ENCODE measurements at regions not wholly inside any gene's neighbourhood (a gene's known extent, or its start where the extent isn't known, plus 50 kb on each side); places are given as distances from the start of the nearest gene placed in this dataset.
"Not testable (repeated sequence)": the region's sequence is repeated elsewhere in the genome, so short reads cannot be mapped to it uniquely, and the experiment has no call there.

- no peak overlapping the region for H3K27ac Mint-ChIP-seq
- ATAC-seq (no peak), DNase-seq (ENCODE audit: low spot score) (no peak)
- peaks cover 4% of the 10 kb centered on the region for H3K36me3 Mint-ChIP-seq
- no peaks in the 10 kb centered on the region for H3K27me3 Mint-ChIP-seq
- H3K9me3 Mint-ChIP-seq, result no peaks in the 10 kb centered on the region
- no peaks in the 10 kb centered on the region for H3K4me1 Mint-ChIP-seq (ENCODE audit: low read depth in 2 of 2)
- H3K4me3 Mint-ChIP-seq, result no peak overlapping the region
These were observed 1125.2 kb upstream of the FANCL start for GRCh38 chr2:59366288-59366687.

DNA sequence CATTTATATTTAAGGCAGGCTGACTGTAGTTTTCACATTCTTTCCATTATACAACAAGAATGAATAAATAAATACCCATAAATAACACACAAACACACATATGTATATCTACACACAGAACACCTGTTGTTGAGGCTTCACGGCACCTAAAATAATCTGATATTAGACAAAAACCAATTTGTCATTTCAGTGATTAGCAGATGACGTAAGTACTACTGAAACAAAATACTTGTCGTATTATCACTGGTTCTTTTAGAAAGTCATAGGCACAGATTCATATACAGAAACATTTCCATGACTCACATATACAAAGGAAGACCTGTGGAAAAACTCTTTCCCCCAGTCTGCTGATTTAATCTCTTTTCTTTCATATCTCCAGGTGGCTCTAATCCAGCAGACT is 1113.4 kb upstream of the FANCL start:
- DNase-seq (ENCODE audit: low spot score) (no peak), ATAC-seq (no peak)
- H3K36me3 Mint-ChIP-seq, result no peaks in the 10 kb centered on the region
- H3K9me3 Mint-ChIP-seq, result peaks cover 3% of the 10 kb centered on the region
- H3K4me3 Mint-ChIP-seq, result no peak overlapping the region
- no peaks in the 10 kb centered on the region for H3K27me3 Mint-ChIP-seq
- no peak overlapping the region for H3K27ac Mint-ChIP-seq
- H3K4me1 Mint-ChIP-seq (ENCODE audit: low read depth in 2 of 2), result no peaks in the 10 kb centered on the region

DNA sequence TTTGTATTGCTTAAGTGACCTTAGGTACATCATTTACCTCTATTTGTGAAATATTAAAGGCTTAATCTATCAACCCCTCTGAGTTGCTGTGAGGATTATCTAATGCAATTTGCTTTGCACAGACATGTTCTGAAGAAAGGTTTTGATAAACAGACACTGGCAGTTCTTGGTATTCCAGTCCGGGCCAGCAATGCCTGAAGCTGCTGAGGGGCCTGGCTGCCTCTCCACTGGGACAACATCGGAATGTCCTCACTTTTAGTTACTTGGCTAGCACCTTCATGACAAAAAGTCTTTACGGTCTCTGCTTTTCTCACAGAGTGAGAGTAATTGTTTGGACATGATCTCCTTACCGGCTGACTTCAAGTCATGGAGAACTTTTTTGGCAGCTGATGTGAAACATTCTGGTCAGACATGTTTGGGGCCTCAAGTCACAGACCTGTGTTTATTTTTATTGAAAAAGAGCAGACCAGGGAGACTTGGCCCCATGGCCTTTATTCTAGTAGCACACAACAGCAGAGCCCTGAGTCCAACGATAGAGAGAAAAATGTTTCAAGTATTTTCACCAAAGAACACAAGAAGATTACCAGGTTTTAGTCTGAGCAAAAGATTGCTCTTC is 1112.3 kb upstream of the FANCL start:
- ATAC-seq (no peak), DNase-seq (ENCODE audit: low spot score) (no peak)
- no peaks in the 10 kb centered on the region for H3K4me1 Mint-ChIP-seq (ENCODE audit: low read depth in 2 of 2)
- H3K36me3 Mint-ChIP-seq, result no peaks in the 10 kb centered on the region
- no peaks in the 10 kb centered on the region for H3K27me3 Mint-ChIP-seq
- H3K9me3 Mint-ChIP-seq, result peaks cover 3% of the 10 kb centered on the region
- H3K4me3 Mint-ChIP-seq, result no peak overlapping the region
- H3K27ac Mint-ChIP-seq, result no peak overlapping the region

DNA sequence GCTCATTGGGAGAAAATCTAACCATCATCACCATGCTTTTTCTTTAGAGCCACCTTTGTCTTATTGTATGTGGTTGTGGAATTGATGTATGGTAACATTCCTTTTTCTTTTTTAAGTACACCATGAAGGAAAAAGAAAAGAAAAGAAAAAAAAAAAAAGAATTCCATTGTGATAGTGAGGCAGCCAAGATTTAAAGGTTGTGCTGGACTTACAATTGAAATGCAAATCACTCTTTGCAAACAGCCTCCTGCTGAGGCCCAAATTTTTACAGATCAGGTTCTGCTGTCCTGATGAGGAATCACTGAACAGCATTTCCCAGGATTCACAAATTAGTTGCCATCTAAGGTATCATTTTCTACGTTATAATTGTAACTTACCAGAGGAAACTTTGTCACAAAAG is 1101.0 kb upstream of the FANCL start:
- no peak for ATAC-seq
- H3K4me3 Mint-ChIP-seq, result no peak overlapping the region
- no peaks in the 10 kb centered on the region for H3K27me3 Mint-ChIP-seq
- DNase-seq (ENCODE audit: low spot score), result no peak
- H3K9me3 Mint-ChIP-seq, result peaks cover 12% of the 10 kb centered on the region
- no peak overlapping the region for H3K27ac Mint-ChIP-seq
- no peaks in the 10 kb centered on the region for H3K4me1 Mint-ChIP-seq (ENCODE audit: low read depth in 2 of 2)
- no peaks in the 10 kb centered on the region for H3K36me3 Mint-ChIP-seq

DNA sequence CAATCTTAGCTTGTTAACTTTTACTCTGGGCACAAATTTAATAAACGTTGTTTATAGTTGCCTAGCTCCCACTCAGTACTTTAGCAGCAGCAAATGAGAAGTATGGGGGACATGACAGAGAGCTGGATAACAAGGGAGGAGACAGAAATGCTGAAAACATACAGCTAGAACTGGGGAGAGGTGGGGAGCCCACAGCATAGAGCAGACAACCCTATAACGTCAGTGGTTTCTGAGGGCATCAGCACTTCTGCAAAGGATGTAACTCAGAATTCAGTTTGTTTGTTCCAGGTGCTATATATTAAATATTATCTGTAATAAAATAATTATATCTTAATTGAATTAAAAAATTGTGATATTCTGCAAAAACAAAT is 1098.7 kb upstream of the FANCL start:
- Mint-ChIP-seq H3K36me3 (no peaks in the 10 kb centered on the region), H3K9me3 (peaks cover 15% of the 10 kb centered on the region), H3K4me1 (ENCODE audit: low read depth in 2 of 2) (no peaks in the 10 kb centered on the region)

GRCh38 chr2:59339121-59339836 is 1098.2 kb upstream of the FANCL start:
- Mint-ChIP-seq H3K27ac (no peak overlapping the region), H3K9me3 (peaks cover 15% of the 10 kb centered on the region), H3K4me1 (ENCODE audit: low read depth in 2 of 2) (no peaks in the 10 kb centered on the region), H3K27me3 (no peaks in the 10 kb centered on the region), H3K36me3 (no peaks in the 10 kb centered on the region), H3K4me3 (no peak overlapping the region)
- ATAC-seq (no peak), DNase-seq (ENCODE audit: low spot score) (no peak)

More for the DNA sequence above, 1098.7 kb upstream of the FANCL start:
- H3K4me3 Mint-ChIP-seq, result no peak overlapping the region
- H3K27me3 Mint-ChIP-seq, result no peaks in the 10 kb centered on the region
- no peak for DNase-seq (ENCODE audit: low spot score)
- no peak overlapping the region for H3K27ac Mint-ChIP-seq
- no peak for ATAC-seq

GRCh38 chr2:59333007-59333406 is 1091.9 kb upstream of the FANCL start:
- ATAC-seq, result no peak
- Mint-ChIP-seq H3K9me3 (peaks cover 6% of the 10 kb centered on the region), H3K27ac (no peak overlapping the region), H3K36me3 (no peaks in the 10 kb centered on the region), H3K27me3 (no peaks in the 10 kb centered on the region), H3K4me3 (no peak overlapping the region), H3K4me1 (ENCODE audit: low read depth in 2 of 2) (no peaks in the 10 kb centered on the region)
- no peak for DNase-seq (ENCODE audit: low spot score)

GRCh38 chr2:59326581-59327365 is 1085.6 kb upstream of the FANCL start:
- H3K9me3 Mint-ChIP-seq; H3K4me3 Mint-ChIP-seq; H3K27ac Mint-ChIP-seq; H3K36me3 Mint-ChIP-seq; H3K27me3 Mint-ChIP-seq; H3K4me1 Mint-ChIP-seq (ENCODE audit: low read depth in 2 of 2); ATAC-seq; DNase-seq (ENCODE audit: low spot score): not testable (repeated sequence)

- Mint-ChIP-seq H3K36me3 (no peaks in the 10 kb centered on the region), H3K27me3 (no peaks in the 10 kb centered on the region), H3K27ac (no peak overlapping the region), H3K4me1 (ENCODE audit: low read depth in 2 of 2) (no peaks in the 10 kb centered on the region), H3K9me3 (peaks cover 8% of the 10 kb centered on the region), H3K4me3 (no peak overlapping the region)
- DNase-seq (ENCODE audit: low spot score) (no peak), ATAC-seq (no peak)
These were observed 1081.7 kb upstream of the FANCL start for GRCh38 chr2:59322870-59323269.

DNA sequence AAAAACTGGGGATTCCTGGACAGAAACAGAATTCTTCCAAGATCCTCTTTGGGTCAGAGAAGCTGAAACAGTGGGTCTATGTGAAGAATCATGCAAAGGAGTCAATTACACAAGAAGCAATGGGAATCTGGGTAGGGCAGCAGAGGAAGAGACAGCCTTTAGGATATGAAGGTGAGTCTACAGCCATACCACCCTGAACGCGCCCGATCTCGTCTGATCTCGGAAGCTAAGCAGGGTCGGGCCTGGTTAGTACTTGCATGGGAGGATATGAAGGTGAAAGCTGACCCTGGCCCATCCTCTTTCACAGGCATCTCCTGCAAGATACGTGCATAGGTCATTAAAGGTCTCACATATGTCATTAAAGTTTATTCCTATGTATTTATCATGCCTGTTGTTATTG is 1080.9 kb upstream of the FANCL start:
- Mint-ChIP-seq H3K9me3 (peaks cover 3% of the 10 kb centered on the region), H3K4me3 (no peak overlapping the region), H3K4me1 (ENCODE audit: low read depth in 2 of 2) (no peaks in the 10 kb centered on the region), H3K27ac (no peak overlapping the region), H3K27me3 (no peaks in the 10 kb centered on the region), H3K36me3 (no peaks in the 10 kb centered on the region)
- DNase-seq (ENCODE audit: low spot score), result no peak
- no peak for ATAC-seq

- Mint-ChIP-seq H3K36me3 (no peaks in the 10 kb centered on the region), H3K4me1 (ENCODE audit: low read depth in 2 of 2) (peaks cover 0 to 5% of the 10 kb centered on the region in 2 donors), H3K27ac (no peak overlapping the region), H3K27me3 (peaks cover 5 to 13% of the 10 kb centered on the region in 2 donors), H3K9me3 (peaks cover 6% of the 10 kb centered on the region), H3K4me3 (no peak overlapping the region)
- ATAC-seq, result no peak
- DNase-seq (ENCODE audit: low spot score), result no peak
These were observed 1073.1 kb upstream of the FANCL start for GRCh38 chr2:59314031-59314766.

DNA sequence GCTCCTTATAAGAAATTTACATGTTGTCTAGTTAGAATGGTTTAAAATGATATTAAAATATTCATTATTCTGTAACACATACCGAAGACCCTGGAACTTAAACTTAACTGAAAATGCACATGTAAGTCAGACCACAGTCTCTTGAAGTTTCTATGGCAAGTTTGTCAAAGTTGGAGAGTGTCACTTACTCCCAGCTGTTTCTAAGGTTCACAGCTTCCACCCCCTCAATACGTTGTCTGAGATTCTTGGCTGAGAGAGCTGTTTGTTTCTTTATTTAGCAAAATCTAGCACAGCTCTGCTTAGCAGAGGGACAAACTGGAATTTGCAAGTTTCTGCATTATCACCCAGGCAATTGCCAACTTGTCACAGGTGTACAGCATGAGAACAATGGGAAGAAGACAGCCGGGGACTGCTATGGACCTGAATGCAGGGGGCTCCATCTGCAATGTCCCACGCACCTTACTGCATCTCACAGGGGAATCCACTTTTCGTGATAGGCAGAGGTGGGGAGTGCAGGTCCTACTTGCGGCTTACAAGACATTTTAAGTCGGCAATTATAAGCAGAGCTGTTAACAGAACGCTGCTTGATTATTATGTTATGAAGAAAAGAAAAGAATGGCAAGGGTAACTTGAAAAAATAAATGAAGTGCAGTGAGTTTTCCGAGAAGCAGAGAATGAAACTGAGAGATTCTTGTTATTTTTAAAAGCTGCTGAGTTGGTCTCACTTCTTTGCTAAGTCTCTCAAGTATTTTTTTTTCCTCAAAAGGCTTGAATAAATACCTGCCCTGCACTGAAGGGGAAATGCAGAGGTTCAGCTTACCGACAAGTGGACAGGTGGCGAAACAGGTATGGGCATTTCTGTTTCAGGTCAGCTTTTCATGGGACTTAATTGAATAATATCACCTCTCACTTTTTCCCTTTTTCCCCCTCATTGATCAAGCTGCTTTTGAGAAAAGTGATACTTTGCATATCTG is 1072.1 kb upstream of the FANCL start:
- peaks cover 5% of the 10 kb centered on the region for H3K9me3 Mint-ChIP-seq
- H3K4me3 Mint-ChIP-seq, result no peak overlapping the region
- no peaks in the 10 kb centered on the region for H3K36me3 Mint-ChIP-seq
- ATAC-seq, result no peak
- peaks cover 0 to 5% of the 10 kb centered on the region in 2 donors for H3K4me1 Mint-ChIP-seq (ENCODE audit: low read depth in 2 of 2)
- DNase-seq (ENCODE audit: low spot score), result no peak
- no peak overlapping the region for H3K27ac Mint-ChIP-seq
- peaks cover 5 to 13% of the 10 kb centered on the region in 2 donors for H3K27me3 Mint-ChIP-seq

- Mint-ChIP-seq H3K4me3 (no peak overlapping the region), H3K36me3 (no peaks in the 10 kb centered on the region), H3K27me3 (peaks cover 5 to 13% of the 10 kb centered on the region in 2 donors), H3K27ac (no peak overlapping the region), H3K4me1 (ENCODE audit: low read depth in 2 of 2) (peaks cover 0 to 5% of the 10 kb centered on the region in 2 donors), H3K9me3 (peaks cover 2% of the 10 kb centered on the region)
- ATAC-seq, result no peak
- no peak for DNase-seq (ENCODE audit: low spot score)
These were observed 1070.9 kb upstream of the FANCL start for GRCh38 chr2:59312029-59312428.

Measured in natural killer cell treated with Interleukin-12 subunit alpha and Interleukin-12 subunit beta and Interleukin-15 and Interleukin-18, amount 100 ng/mL, for 72 hours (primary cell).